ENCODE measurements at regions not wholly inside any gene's neighbourhood (a gene's known extent, or its start where the extent isn't known, plus 50 kb on each side); places are given as distances from the start of the nearest gene placed in this dataset.

DNA sequence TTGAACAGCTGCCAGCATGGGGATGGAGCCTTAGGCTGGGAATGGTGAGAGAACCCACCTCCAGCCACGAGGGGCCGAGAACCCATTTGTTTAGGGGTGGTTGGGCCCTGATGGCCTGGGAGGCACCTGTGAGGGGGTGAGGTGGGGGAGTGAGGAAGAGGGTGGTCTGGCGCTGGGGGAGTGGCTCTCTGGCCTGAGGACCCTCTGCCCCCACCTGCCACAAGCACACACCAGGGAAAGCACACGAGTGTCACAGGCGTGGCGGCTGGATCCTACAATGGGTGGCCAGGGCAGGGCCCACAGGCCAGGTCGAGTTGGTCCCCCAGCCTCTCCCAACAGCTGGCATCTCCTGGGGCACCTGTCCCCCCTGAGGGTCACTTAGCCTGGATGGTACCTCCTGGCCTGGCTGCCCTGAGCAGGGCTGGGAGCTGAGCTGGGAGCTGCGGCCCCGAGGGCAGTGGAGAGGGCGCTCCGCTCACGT lies 340.5 kb downstream of the TMEM121 start:
- no peak for TF ChIP-seq EZH2 (IDR thresholded peaks at IDR 0.05; ENCODE audit: insufficient read depth, poor library complexity, severe bottlenecking)
- TF ChIP-seq EZH2phosphoT487 (IDR thresholded peaks at IDR 0.05; ENCODE audit: insufficient read depth, low read depth): no peak
